ENCODE measurements at regions not wholly inside any gene's neighbourhood (a gene's known extent, or its start where the extent isn't known, plus 50 kb on each side); places are given as distances from the start of the nearest gene placed in this dataset.
"Not testable (repeated sequence)": the region's sequence is repeated elsewhere in the genome, so short reads cannot be mapped to it uniquely, and the experiment has no call there.

- DNase-seq, result peak; percentile 28
Measured at GRCh38 chr1:146710838-146711521, 227.1 kb upstream of the NBPF12 start.

GRCh38 chr1:146709302-146709701, 228.8 kb upstream of the NBPF12 start:
- not testable (repeated sequence) for DNase-seq

GRCh38 chr1:146704162-146704724, 233.9 kb upstream of the NBPF12 start:
- not testable (repeated sequence) for DNase-seq

- peak; percentile 65 for DNase-seq
Measured at GRCh38 chr1:146701320-146701719, 236.8 kb upstream of the NBPF12 start.

- not testable (repeated sequence) for DNase-seq
Measured at GRCh38 chr1:146695388-146695787, 242.7 kb upstream of the NBPF12 start.

- DNase-seq, result not testable (repeated sequence)
Measured at GRCh38 chr1:146691798-146692197, 246.3 kb upstream of the NBPF12 start.

GRCh38 chr1:146688893-146689292, 249.2 kb upstream of the NBPF12 start:
- DNase-seq, result not testable (repeated sequence)

GRCh38 chr1:146686777-146687366, 251.3 kb upstream of the NBPF12 start:
- not testable (repeated sequence) for DNase-seq

GRCh38 chr1:146683126-146683429, 255.0 kb upstream of the NBPF12 start:
- DNase-seq, result not testable (repeated sequence)

GRCh38 chr1:146682227-146683125, 255.6 kb upstream of the NBPF12 start:
- not testable (repeated sequence) for DNase-seq

GRCh38 chr1:146673729-146674299, 264.3 kb upstream of the NBPF12 start:
- peak; percentile 41 for DNase-seq

- DNase-seq, result peak; percentile 5
Measured at GRCh38 chr1:146672608-146673007, 265.5 kb upstream of the NBPF12 start.

- DNase-seq, result not testable (repeated sequence)
Measured at GRCh38 chr1:146671588-146671987, 266.5 kb upstream of the NBPF12 start.

- DNase-seq, result not testable (repeated sequence)
Measured at GRCh38 chr1:146670832-146671566, 267.1 kb upstream of the NBPF12 start.

GRCh38 chr1:146666275-146666674, 271.8 kb upstream of the NBPF12 start:
- DNase-seq, result not testable (repeated sequence)

GRCh38 chr1:146660242-146660641, 277.9 kb upstream of the NBPF12 start:
- DNase-seq, result peak; percentile 71

GRCh38 chr1:146656356-146657060, 281.6 kb upstream of the NBPF12 start:
- peak; percentile 17 for DNase-seq

- DNase-seq, result not testable (repeated sequence)
Measured at GRCh38 chr1:146654763-146655162, 283.4 kb upstream of the NBPF12 start.

- DNase-seq, result not testable (repeated sequence)
Measured at GRCh38 chr1:146645978-146646604, 292.0 kb upstream of the NBPF12 start.

GRCh38 chr1:146641534-146641933, 296.6 kb upstream of the NBPF12 start:
- not testable (repeated sequence) for DNase-seq

GRCh38 chr1:146640671-146641070, 297.5 kb upstream of the NBPF12 start:
- DNase-seq, result not testable (repeated sequence)

Data from fibroblast of skin of right quadriceps (primary cell).